Tongue (tissue), 1 donor: ENCODE measurements at regions not wholly inside any gene's neighbourhood (a gene's known extent, or its start where the extent isn't known, plus 50 kb on each side); places are given as distances from the start of the nearest gene placed in this dataset.
"Not testable (repeated sequence)": the region's sequence is repeated elsewhere in the genome, so short reads cannot be mapped to it uniquely, and the experiment has no call there.

Source experiments
- DNase-seq: peaks from one replicate; pipeline ENCODE4 v3.0.0-alpha.2; 2015

- no peak for DNase-seq
These were observed 59.3 kb downstream of the OXGR1 start for GRCh38 chr13:96934889-96935489.

GRCh38 chr13:96925916-96926628, 68.2 kb downstream of the OXGR1 start:
- DNase-seq: no peak

GRCh38 chr13:96925477-96925876, 68.8 kb downstream of the OXGR1 start:
- DNase-seq: no peak

GRCh38 chr13:96918861-96919631, 75.2 kb downstream of the OXGR1 start:
- not testable (repeated sequence) for DNase-seq

- DNase-seq: no peak
These were observed 90.0 kb downstream of the OXGR1 start for GRCh38 chr13:96904232-96904631.

GRCh38 chr13:96903085-96903484, 91.2 kb downstream of the OXGR1 start:
- DNase-seq: no peak

GRCh38 chr13:96900986-96901385, 93.3 kb downstream of the OXGR1 start:
- DNase-seq: no peak

- no peak for DNase-seq
These were observed 94.3 kb downstream of the OXGR1 start for GRCh38 chr13:96899946-96900345.

GRCh38 chr13:96898646-96899254, 95.5 kb downstream of the OXGR1 start:
- peak; percentile 31 for DNase-seq

GRCh38 chr13:96898212-96898611, 96.1 kb downstream of the OXGR1 start:
- peak; percentile 6 for DNase-seq
